H9 (cell line): ENCODE measurements at regions not wholly inside any gene's neighbourhood (a gene's known extent, or its start where the extent isn't known, plus 50 kb on each side); places are given as distances from the start of the nearest gene placed in this dataset.

Source experiments
- DNase-seq: peaks from one replicate; pipeline ENCODE4 v3.0.0-alpha.2; 2017
- H2AFZ ChIP-seq: one replicate; pipeline ENCODE4 v1.6.1; 2013; ENCODE audit warnings: mild to moderate bottlenecking, low read length, control low read depth, moderate library complexity
- H2AK5ac ChIP-seq: 2 replicates; pipeline ENCODE4 v1.6.1; 2013; ENCODE audit warnings: low read length, control low read depth, mixed read lengths; ENCODE audit not compliant: insufficient read length
- H2BK120ac ChIP-seq: one replicate; pipeline ENCODE4 v1.6.1; 2013; ENCODE audit warnings: low read depth, mild to moderate bottlenecking, low read length, control low read depth, inconsistent platforms; ENCODE audit not compliant: poor library complexity, severe bottlenecking
- H2BK12ac ChIP-seq: 2 replicates; pipeline ENCODE4 v1.6.1; 2013; ENCODE audit warnings: low read length, control low read depth, mixed read lengths, low read depth; ENCODE audit not compliant: insufficient read length
- H2BK15ac ChIP-seq: 2 replicates; pipeline ENCODE4 v1.6.1; 2013; ENCODE audit warnings: low read depth, low read length, control low read depth
- H2BK20ac ChIP-seq: one replicate; pipeline ENCODE4 v1.6.1; 2013; ENCODE audit warnings: low read depth, mild to moderate bottlenecking, low read length, control low read depth, inconsistent platforms; ENCODE audit not compliant: poor library complexity, severe bottlenecking
- H2BK5ac ChIP-seq: 2 replicates; pipeline ENCODE4 v1.6.1; 2013; ENCODE audit warnings: low read length, control low read depth, mixed read lengths; ENCODE audit not compliant: insufficient read length
- H3K14ac ChIP-seq: 2 replicates; pipeline ENCODE4 v1.6.1; 2013; ENCODE audit warnings: low read length, control low read depth; ENCODE audit not compliant: insufficient read depth
- H3K18ac ChIP-seq: 2 replicates; pipeline ENCODE4 v1.6.1; 2013; ENCODE audit warnings: low read depth, mild to moderate bottlenecking, mixed read lengths, low read length, control low read depth; ENCODE audit not compliant: insufficient read length
- H3K23ac ChIP-seq: 2 replicates; pipeline ENCODE4 v1.6.1; 2013; ENCODE audit warnings: low read length, control low read depth, mixed read lengths, low read depth; ENCODE audit not compliant: insufficient read length
- H3K23me2 ChIP-seq: 2 replicates; pipeline ENCODE4 v1.6.1; 2013; ENCODE audit warnings: low read depth, mild to moderate bottlenecking, mixed read lengths, low read length, control low read depth; ENCODE audit not compliant: insufficient read length, poor library complexity, severe bottlenecking
- H3K27ac ChIP-seq: 2 replicates; pipeline ENCODE4 v1.5.1; 2013; ENCODE audit warnings: low read length, control low read depth, mixed read lengths, low read depth; ENCODE audit not compliant: insufficient read length
- H3K27me3 ChIP-seq: 2 replicates; pipeline ENCODE4 v1.6.1; 2013; ENCODE audit warnings: low read length, control low read depth, inconsistent platforms; ENCODE audit not compliant: insufficient read depth
- H3K4ac ChIP-seq: 2 replicates; pipeline ENCODE4 v1.6.1; 2013; ENCODE audit warnings: low read depth, mild to moderate bottlenecking, control low read depth, inconsistent platforms, low read length, moderate library complexity
- H3K4me1 ChIP-seq: 2 replicates; pipeline ENCODE4 v1.6.1; 2013; ENCODE audit warnings: low read length, control low read depth, inconsistent platforms; ENCODE audit not compliant: insufficient read depth
- H3K4me2 ChIP-seq: 2 replicates; pipeline ENCODE4 v1.6.1; 2013; ENCODE audit warnings: low read length, control low read depth, mixed read lengths; ENCODE audit not compliant: insufficient read length, insufficient read depth
- H3K56ac ChIP-seq: 2 replicates; pipeline ENCODE4 v1.6.1; 2013; ENCODE audit warnings: low read depth, mild to moderate bottlenecking, mixed read lengths, low read length, control low read depth; ENCODE audit not compliant: insufficient read length
- H3K79me1 ChIP-seq: 2 replicates; pipeline ENCODE4 v1.6.1; 2013; ENCODE audit warnings: low read depth, mild to moderate bottlenecking, moderate library complexity, low read length, control low read depth, inconsistent platforms; ENCODE audit not compliant: insufficient read depth, poor library complexity, severe bottlenecking
- H3K79me2 ChIP-seq: 2 replicates; pipeline ENCODE4 v1.6.1; 2013; ENCODE audit warnings: low read length, control low read depth, inconsistent platforms; ENCODE audit not compliant: insufficient read depth
- H3K9ac ChIP-seq: 2 replicates; pipeline ENCODE4 v1.6.1; 2013; ENCODE audit warnings: low read length, control low read depth, mixed read lengths; ENCODE audit not compliant: insufficient read length; ENCODE audit errors: extremely low read depth
- H3K9me3 ChIP-seq: one replicate; pipeline ENCODE4 v1.6.1; 2013; ENCODE audit warnings: low read depth, low read length, inconsistent platforms; ENCODE audit not compliant: control insufficient read depth
- H3T11ph ChIP-seq: one replicate; pipeline ENCODE4 v1.6.1; 2013; ENCODE audit warnings: mild to moderate bottlenecking, low read length, control low read depth, inconsistent platforms
- H4K20me1 ChIP-seq: one replicate; pipeline ENCODE4 v1.6.1; 2013; ENCODE audit not compliant: control insufficient read depth, insufficient read length, insufficient read depth
- H4K5ac ChIP-seq: 2 replicates; pipeline ENCODE4 v1.6.1; 2013; ENCODE audit warnings: low read depth, mild to moderate bottlenecking, mixed read lengths, low read length, control low read depth; ENCODE audit not compliant: insufficient read length
- H4K8ac ChIP-seq: replicated peaks from 2 replicates; pipeline ENCODE4 v1.6.1; 2013; ENCODE audit warnings: low read length, control low read depth, mixed read lengths, low read depth; ENCODE audit not compliant: insufficient read length
- H4K91ac ChIP-seq: 2 replicates; pipeline ENCODE4 v1.6.1; 2013; ENCODE audit warnings: low read depth, mild to moderate bottlenecking, moderate library complexity, mixed read lengths, low read length, control low read depth; ENCODE audit not compliant: insufficient read length
- H3K27ac Mint-ChIP-seq, 3 experiments: 2 replicates in 2 of 3; 3 replicates in 1 of 3; pipeline ENCODE4 v1.8.0; 2020 to 2021; ENCODE audit warnings: mixed read lengths in 3 of 3, mild to moderate bottlenecking in 1 of 3, moderate library complexity in 1 of 3
- H3K27me3 Mint-ChIP-seq: 2 replicates; pipeline ENCODE4 v1.8.0; 2021; ENCODE audit warnings: low read depth, mild to moderate bottlenecking, moderate library complexity, mixed read lengths
- H3K36me3 Mint-ChIP-seq, 3 experiments: 2 replicates in 2 of 3; 3 replicates in 1 of 3; pipeline ENCODE4 v1.8.0; 2020 to 2021; ENCODE audit warnings: low read depth in 3 of 3, mixed read lengths in 3 of 3; ENCODE audit not compliant: insufficient read depth in 1 of 3
- H3K4me1 Mint-ChIP-seq, 2 experiments: 2 replicates each; pipeline ENCODE4 v1.8.0; 2020; ENCODE audit warnings: mixed read lengths in 2 of 2
- H3K4me3 Mint-ChIP-seq, 2 experiments: 2 replicates in 1 of 2; 3 replicates in 1 of 2; pipeline ENCODE4 v1.8.0; 2020 to 2021; ENCODE audit warnings: mild to moderate bottlenecking in 2 of 2, mixed read lengths in 2 of 2, moderate library complexity in 1 of 2
- H3K9me3 Mint-ChIP-seq, 2 experiments: 2 replicates in 1 of 2; 3 replicates in 1 of 2; pipeline ENCODE4 v1.8.0; 2020; ENCODE audit warnings: mild to moderate bottlenecking in 2 of 2, mixed read lengths in 2 of 2, moderate library complexity in 1 of 2
- WGBS: extraction: QIAGEN DNeasy Blood & Tissue Kit; methylation state at CpG from one replicate; pipeline ENCODE4 v1.1.7; 2013; ENCODE audit warnings: missing lambda C conversion rate, low lambda C conversion rate, mixed read lengths; ENCODE audit not compliant: insufficient read length; ENCODE audit errors: extremely low coverage; 5-methylcytosine and 5-hydroxymethylcytosine counted together
- TF ChIP-seq, protein P1 (sequence below): fragments of 200-600 bp; sonication (generic); conservative IDR thresholded peaks from 3 replicates; pipeline ENCODE4 v1.8.0; 2021; ENCODE audit warnings: antibody characterized with exemption, mild to moderate bottlenecking

DNA sequence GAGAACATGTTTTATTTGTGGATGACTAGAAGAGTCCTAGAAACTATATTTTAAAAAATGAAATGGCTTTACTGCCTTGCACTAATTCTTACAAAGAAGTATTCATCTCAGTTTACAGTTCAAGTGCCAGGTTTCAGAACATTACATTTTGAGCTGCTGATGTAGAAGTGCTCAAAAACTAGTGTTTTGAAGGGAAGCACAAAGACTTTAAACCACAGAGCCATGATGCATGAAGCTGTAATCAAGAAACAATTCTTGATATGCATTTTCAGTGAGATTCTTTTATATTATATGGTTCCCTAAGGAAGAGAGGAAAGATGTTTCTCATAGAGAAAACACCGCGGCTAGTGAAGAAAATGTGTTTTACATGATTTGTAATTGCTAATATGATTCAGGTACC lies 1163.0 kb downstream of the RAPGEF2 start:
- H4K8ac ChIP-seq = no peak overlapping the region
- H2AFZ ChIP-seq = no peak overlapping the region
- H2BK120ac ChIP-seq = no peak overlapping the region
- H3K14ac ChIP-seq = no peak overlapping the region
- H4K20me1 ChIP-seq = no peaks in the 10 kb centered on the region
- no peak overlapping the region for H2BK15ac ChIP-seq
- H3K56ac ChIP-seq = no peak overlapping the region
- H4K5ac ChIP-seq = no peak overlapping the region
- TF ChIP-seq, protein P1, sequence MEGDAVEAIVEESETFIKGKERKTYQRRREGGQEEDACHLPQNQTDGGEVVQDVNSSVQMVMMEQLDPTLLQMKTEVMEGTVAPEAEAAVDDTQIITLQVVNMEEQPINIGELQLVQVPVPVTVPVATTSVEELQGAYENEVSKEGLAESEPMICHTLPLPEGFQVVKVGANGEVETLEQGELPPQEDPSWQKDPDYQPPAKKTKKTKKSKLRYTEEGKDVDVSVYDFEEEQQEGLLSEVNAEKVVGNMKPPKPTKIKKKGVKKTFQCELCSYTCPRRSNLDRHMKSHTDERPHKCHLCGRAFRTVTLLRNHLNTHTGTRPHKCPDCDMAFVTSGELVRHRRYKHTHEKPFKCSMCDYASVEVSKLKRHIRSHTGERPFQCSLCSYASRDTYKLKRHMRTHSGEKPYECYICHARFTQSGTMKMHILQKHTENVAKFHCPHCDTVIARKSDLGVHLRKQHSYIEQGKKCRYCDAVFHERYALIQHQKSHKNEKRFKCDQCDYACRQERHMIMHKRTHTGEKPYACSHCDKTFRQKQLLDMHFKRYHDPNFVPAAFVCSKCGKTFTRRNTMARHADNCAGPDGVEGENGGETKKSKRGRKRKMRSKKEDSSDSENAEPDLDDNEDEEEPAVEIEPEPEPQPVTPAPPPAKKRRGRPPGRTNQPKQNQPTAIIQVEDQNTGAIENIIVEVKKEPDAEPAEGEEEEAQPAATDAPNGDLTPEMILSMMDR = no peak
- no peak overlapping the region for H3K18ac ChIP-seq
- no peak overlapping the region for H3K27ac ChIP-seq
- no peaks in the 10 kb centered on the region for H3K23me2 ChIP-seq
- no peaks in the 10 kb centered on the region for H3K4me1 Mint-ChIP-seq
- H3K23ac ChIP-seq = no peak overlapping the region
- H2BK20ac ChIP-seq = no peak overlapping the region
- no peaks in the 10 kb centered on the region for H3K79me2 ChIP-seq
- H3T11ph ChIP-seq = no peak overlapping the region
- no peak for DNase-seq
- H3K4me1 ChIP-seq = no peaks in the 10 kb centered on the region
- peaks cover 0 to 3% (median 0%) of the 10 kb centered on the region in 3 experiments; a peak in 3 of 7 replicates for H3K36me3 Mint-ChIP-seq
- no peaks in the 10 kb centered on the region for H3K27me3 Mint-ChIP-seq
- no peak overlapping the region for H3K4ac ChIP-seq
- H3K9me3 ChIP-seq = no peaks in the 10 kb centered on the region
- H3K27me3 ChIP-seq = no peaks in the 10 kb centered on the region
- WGBS = no CpG with 5 or more reads among the region's 2 CpGs
- no peak overlapping the region for H2BK12ac ChIP-seq
- no peak overlapping the region for H3K4me3 Mint-ChIP-seq
- H3K4me2 ChIP-seq = no peak overlapping the region
- no peak overlapping the region for H4K91ac ChIP-seq
- no peaks in the 10 kb centered on the region for H3K79me1 ChIP-seq
- H2AK5ac ChIP-seq = no peak overlapping the region
- H3K27ac Mint-ChIP-seq = no peak overlapping the region
- H3K9me3 Mint-ChIP-seq = peaks cover 0 to 7% of the 10 kb centered on the region in 2 experiments; a peak in 2 of 5 replicates
- H3K9ac ChIP-seq = no peak overlapping the region
- no peak overlapping the region for H2BK5ac ChIP-seq
